H7 (cell line): ENCODE measurements at regions not wholly inside any gene's neighbourhood (a gene's known extent, or its start where the extent isn't known, plus 50 kb on each side); places are given as distances from the start of the nearest gene placed in this dataset.
A peak's percentile ranks its signal among the peaks of the same experiment; 100 is the strongest.
"Not testable (repeated sequence)": the region's sequence is repeated elsewhere in the genome, so short reads cannot be mapped to it uniquely, and the experiment has no call there.

ENCODE experiments used
- DNase-seq: peaks from one replicate; pipeline ENCODE4 v3.0.0; 2012
- H3K27me3 ChIP-seq: 2 replicates; pipeline ENCODE4 v1.6.0; 2011; ENCODE audit warnings: mild to moderate bottlenecking, low read length; ENCODE audit not compliant: control insufficient read depth, insufficient read depth
- H3K36me3 ChIP-seq: replicated peaks from 2 replicates; pipeline ENCODE4 v1.5.1; 2011; ENCODE audit warnings: low read length; ENCODE audit not compliant: control insufficient read depth, insufficient read depth
- H3K4me3 ChIP-seq: 2 replicates; pipeline ENCODE4 v1.5.1; 2011; ENCODE audit warnings: low read depth, mild to moderate bottlenecking, control low read depth, low read length, moderate library complexity; ENCODE audit not compliant: insufficient read depth

DNA sequence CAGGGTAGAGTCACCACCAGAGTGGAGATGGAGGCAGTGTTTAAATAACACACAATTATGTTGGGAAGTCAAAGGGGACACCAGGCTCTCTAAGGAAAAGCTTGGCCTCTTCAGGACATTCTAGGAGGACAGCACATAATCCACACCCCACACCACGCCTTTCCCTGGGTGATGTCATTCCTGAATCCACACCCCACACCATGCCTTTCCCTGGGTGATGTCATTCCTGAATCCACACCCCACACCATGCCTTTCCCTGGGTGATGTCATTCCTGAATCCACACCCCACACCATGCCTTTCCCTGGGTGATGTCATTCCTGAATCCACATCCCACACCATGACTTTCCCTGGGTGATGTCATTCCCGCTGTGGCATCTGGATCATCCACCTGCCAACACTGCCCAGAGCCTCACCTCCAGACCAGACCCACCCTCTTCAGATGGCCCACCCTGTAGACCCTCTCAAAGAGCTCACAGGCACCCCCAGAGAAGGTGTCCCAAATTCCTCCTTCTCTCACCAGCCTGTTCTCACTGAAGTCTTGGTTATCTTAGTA, 541.5 kb upstream of the B3GAT1 start:
- not testable (repeated sequence) for H3K36me3 ChIP-seq, H3K27me3 ChIP-seq, H3K4me3 ChIP-seq, DNase-seq

DNA sequence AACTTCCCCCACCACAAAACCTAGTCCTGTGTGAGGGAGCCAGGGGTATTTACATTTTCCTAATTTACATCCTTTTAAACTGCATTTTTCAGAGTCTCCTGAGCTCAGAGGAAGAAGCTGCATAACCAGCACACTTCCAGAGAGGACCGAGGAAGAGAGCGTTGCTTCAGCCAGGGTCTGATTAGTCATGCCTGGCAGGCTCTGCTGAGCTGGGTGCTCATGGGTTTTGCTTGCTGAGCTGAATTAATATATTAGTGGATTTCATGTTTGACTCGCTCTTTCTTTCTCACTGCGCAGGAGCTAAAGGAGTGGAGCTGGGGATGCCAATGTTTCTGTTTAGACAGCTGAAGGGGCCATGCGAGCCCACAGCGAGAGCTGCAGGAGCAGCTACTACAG, 539.3 kb upstream of the B3GAT1 start:
- no peak overlapping the region for H3K4me3 ChIP-seq
- no peaks in the 10 kb centered on the region for H3K36me3 ChIP-seq
- peak; percentile 39 for DNase-seq
- no peaks in the 10 kb centered on the region; the same call in 1 of the 2 replicates for H3K27me3 ChIP-seq

DNA sequence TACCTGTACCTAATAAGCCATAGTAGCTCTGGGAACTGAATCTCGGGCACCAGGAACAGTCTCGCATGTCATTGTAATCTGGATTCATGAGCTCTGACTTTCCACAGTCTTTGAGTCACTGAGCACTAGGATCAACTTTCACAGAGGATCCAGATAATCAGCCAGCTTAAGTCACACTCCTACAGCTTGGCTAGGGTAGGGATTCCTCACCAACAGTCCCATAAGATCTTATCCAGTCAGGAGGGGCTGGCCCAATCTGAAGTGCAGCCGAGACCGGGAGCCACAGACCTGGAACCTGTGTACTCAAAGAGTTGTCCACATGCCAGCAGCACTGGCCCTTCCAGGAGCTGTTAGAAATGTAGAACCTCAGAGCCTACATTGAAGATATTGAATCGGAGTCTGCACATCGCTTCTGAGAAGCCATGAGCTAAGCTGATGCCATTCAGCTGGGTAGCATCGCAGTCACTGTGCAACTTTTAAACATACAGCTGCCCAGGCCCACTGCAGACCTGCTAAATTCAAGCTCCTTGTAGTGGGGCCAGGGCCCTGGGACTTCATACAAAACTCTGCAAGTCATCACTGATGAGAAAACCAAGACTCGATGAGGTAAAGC, 538.8 kb upstream of the B3GAT1 start:
- H3K4me3 ChIP-seq = no peak overlapping the region
- no peak for DNase-seq
- no peaks in the 10 kb centered on the region; the same call in 1 of the 2 replicates for H3K27me3 ChIP-seq

DNA sequence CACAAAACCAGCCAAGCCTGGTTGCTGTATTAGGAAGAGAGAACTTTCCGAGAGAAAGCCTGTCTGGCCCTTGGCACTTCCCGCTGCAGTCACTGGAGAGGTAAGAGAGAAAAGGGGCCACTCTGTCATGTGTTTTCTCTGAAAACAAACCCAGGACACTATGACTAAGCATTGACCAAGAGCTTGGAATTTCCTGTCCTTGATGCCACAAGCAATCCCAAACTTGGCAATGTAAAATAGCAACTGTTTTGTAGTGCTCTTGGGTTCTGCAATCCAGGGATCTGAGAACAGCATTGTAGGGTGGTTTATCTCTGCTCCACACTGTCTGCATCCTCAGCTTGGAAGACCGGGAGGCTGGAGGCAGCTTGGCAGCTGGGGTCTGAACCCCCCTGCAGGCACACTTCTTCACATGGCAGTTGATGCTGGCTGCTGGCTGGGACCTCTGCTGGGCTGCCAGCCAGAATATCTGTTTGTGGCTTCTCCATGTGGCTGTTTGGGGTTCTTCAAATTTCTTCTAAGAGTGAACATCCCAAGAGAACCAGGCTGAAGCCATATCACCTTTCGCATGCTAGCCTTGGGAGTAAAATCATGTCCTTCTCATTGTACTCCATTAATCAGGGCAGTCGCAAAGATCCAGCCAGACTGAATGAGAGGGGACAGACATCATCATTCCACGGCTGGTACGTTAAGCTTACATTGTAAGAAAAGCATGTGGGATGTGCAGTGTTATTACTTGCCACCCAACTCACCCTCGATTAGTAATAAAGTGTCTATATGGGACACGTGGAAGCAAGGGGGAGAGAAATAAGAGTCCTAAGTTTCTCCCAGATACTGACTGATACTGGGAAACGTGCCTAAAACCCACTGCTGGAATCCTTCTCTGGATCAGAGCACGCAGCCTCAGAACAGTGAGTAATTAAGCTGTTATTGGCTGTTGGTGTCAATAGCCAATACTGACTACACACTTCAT, 537.4 kb upstream of the B3GAT1 start:
- no peaks in the 10 kb centered on the region for H3K36me3 ChIP-seq
- no peak for DNase-seq
- H3K4me3 ChIP-seq = no peak overlapping the region
- no peaks in the 10 kb centered on the region; the same call in 1 of the 2 replicates for H3K27me3 ChIP-seq

More for the DNA sequence above, 538.8 kb upstream of the B3GAT1 start:
- no peaks in the 10 kb centered on the region for H3K36me3 ChIP-seq

DNA sequence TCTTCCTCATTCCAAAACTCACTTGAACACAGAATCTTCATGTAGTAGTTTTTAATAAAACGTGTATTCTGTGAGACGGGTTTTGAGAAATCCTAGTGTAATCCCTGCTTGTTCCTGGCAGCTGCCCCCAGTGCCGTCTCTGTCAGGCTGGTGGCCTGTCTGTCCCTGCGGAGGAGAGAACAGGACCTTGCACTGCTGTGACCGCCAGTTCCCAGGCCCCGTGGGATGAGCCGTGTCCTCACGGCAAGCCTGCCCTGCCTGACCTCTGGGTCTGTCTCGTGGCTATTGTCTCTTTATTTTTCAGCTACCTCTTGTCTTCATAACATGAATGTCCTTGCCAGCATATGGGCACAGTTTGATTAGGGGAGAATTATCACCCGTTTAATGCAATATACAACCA, 535.5 kb upstream of the B3GAT1 start:
- DNase-seq = no peak
- Histone ChIP-seq H3K4me3 (no peak overlapping the region), H3K36me3 (no peaks in the 10 kb centered on the region), H3K27me3 (no peaks in the 10 kb centered on the region; the same call in 1 of the 2 replicates)

DNA sequence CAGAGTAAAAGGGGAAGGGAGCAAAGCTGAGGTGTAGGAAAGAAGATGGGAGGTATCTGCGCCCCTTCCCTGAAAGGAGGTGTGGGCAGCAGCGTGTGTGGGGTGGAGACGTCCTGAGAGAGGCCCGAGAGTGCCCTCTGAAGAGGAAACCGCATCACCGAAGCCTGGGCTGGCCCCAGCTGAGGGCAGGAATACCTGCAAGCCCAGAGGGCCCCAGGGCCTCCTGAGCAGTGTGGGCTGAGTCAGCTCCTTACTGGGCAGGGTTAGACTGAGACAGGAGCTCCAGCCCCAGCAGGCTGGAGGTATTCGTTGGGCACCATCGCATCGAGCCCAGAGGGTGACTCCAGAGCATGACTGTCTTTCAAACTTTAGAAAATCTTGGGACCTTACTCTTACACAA, 534.0 kb upstream of the B3GAT1 start:
- H3K36me3 ChIP-seq = no peaks in the 10 kb centered on the region
- no peaks in the 10 kb centered on the region; the same call in 1 of the 2 replicates for H3K27me3 ChIP-seq
- H3K4me3 ChIP-seq = no peak overlapping the region
- peak; percentile 75 for DNase-seq

DNA sequence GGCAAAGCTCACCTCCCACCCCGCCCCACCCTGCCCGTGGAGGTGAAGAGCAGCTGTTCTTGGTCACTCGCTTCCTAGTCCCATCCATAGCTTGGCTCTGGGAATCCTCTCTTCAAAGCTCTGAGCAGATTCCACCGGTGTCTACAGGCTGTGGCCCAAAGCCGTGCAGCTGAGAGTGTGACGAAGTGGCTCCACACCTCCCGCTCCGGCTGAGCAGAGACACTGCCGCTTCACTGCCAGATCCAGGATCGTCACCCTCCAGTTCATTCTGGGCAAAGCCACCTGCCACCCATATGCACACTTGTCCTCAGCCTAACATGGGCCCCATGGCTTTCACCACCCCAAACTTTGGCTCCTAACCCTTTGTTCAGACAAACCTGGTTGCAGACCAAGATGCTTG, 532.9 kb upstream of the B3GAT1 start:
- H3K27me3 ChIP-seq = no peaks in the 10 kb centered on the region; the same call in 1 of the 2 replicates
- no peak for DNase-seq

DNA sequence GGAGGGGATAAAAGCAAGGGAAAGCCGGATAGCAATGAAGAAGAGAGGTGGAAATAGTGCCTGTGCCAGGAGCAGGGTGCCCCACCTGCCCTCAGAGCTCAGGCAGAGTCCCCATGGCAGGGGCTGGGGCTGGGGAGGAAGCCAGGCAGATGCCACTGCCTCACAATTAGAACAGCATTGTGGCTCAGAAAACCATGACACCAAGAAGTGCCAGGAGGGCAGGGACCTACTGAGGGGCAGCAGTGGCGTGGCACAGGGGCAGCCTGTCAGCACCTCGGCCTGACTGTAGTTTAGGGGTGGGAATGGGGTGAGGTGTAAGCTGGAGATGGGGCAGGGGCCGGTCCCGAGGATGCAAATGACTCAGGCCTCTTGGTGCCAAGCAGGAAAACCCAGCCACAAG, 532.1 kb upstream of the B3GAT1 start:
- Histone ChIP-seq H3K27me3 (no peaks in the 10 kb centered on the region; the same call in 1 of the 2 replicates), H3K36me3 (no peaks in the 10 kb centered on the region), H3K4me3 (no peak overlapping the region)
- no peak for DNase-seq

More for the DNA sequence above, 532.9 kb upstream of the B3GAT1 start:
- Histone ChIP-seq H3K36me3 (no peaks in the 10 kb centered on the region), H3K4me3 (no peak overlapping the region)

DNA sequence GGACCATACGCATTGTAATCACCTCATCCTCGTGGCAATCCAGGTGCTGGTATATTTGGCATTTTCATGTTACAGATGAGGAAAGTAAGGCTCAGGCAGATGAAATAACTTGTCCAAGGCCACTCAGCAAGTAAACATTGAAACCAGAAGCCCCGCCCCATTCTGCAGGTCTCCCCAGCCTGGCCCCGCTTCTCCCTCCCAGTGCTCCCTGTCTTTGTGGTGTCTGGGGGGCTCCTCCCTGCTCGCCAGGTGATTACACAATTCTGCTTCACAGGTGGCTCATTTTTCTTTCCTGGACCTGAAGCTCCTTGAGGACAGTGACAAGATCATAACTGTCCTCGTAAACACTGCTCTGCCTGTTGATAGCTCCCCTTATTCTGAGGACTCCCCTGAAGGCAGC, 531.5 kb upstream of the B3GAT1 start:
- H3K27me3 ChIP-seq = no peaks in the 10 kb centered on the region; the same call in 1 of the 2 replicates
- H3K4me3 ChIP-seq = no peak overlapping the region
- no peaks in the 10 kb centered on the region for H3K36me3 ChIP-seq
- no peak for DNase-seq

DNA sequence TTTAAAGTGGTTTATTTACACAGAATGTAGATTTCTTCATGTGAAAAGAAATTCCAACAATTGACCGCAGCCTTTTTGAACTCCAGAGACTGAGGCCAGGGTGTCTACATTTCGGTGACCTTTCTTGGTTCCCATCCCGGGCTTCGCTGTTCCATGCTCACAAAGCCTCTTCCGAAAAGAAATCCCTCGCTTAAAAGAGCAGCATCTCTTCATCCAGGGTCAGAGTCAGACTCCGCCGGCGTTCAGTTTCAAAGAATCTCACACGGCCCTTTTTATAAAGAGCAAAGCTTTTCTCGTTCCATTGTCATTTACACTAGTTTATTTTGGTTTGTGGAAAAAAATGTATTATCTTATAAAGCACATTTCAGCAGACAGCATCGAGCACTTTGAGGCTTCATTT, 530.6 kb upstream of the B3GAT1 start:
- Histone ChIP-seq H3K36me3 (no peaks in the 10 kb centered on the region), H3K4me3 (no peak overlapping the region), H3K27me3 (no peaks in the 10 kb centered on the region; the same call in 1 of the 2 replicates)
- DNase-seq = peak; percentile 46

DNA sequence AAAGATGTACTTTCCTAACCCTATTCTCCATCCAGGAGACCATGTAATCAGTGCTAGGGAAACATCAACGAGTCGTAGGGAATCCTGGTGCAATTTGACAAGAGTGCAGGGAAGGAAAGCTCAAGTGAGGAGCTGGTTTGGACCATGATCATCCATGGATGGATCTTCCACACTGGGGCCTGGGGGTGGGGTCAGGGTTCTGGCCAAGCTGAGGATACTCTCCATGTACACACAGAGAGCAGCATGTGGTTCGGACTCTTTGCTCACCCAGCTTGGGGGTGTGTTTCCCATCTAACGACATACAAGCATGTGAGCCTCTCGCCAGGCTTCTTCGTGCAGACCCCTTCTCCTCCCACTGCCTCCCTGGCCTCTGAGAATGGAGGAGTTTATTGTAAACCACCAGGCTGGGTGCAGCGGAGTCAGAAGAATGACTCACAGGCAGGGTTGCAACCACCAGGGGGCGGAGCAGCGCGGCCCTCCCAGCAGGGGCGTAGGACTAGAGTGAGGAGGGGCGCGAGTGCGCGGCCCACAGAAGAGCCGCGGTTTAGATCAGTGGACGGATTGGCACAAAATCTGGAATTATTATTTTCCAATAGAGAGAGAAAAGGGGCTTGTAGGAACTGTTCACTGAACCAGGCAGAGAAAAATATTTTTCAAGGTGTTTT, 530.0 kb upstream of the B3GAT1 start:
- H3K27me3 ChIP-seq, H3K36me3 ChIP-seq, H3K4me3 ChIP-seq: not testable (repeated sequence)
- peak; percentile 89 for DNase-seq

DNA sequence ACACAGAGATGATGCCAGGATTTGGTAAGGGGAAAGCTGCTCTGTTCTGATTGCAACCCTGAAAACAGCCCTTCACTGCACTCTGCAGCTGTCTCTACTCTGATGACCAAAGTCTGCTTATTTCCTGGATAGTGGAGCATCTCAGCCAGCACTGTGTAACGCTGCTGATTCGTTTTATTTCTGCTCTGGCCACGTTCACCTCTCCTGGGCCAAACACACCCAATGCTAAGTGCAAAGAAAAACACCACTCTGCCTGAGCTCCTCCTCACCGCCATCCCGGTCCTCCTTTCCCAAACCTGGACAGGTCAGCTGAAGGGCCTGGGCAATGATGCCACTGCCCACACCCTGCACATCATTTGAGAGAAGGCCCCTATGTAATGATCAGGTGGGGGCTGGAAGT, 529.3 kb upstream of the B3GAT1 start:
- no peak overlapping the region for H3K4me3 ChIP-seq
- H3K27me3 ChIP-seq = no peaks in the 10 kb centered on the region
- DNase-seq = no peak

DNA sequence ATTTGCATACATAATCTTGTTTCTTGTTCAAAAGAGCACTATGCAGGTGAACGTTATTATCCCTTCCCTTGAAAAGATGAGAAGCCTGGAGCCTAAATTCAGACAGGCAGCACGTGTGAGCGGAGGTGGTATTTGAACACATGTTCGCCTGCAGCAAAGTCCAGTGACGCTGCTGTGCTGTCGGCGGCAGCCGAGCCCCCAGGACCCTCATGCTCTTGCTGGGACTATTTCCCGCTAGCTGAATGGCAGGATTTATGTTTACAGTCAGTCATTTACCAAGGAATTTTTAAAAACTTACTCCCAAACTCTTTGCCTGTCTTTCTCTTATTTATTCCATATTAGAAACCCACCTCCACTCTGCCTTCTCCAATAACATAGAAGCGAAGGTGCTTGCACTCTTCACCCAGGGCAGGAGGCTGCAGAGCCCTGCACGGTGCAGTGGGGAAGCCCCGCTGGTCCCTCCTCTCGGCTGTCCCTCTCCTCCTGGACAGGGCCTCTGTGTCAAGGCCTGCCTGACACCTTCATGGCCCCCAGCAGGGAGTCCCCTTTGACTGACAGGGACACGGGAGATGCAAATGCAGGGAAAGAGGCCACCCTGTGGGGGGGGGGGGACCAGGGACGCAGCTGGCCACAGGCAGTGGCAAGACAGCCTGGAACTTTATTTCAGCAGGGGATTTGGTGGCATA, 528.5 kb upstream of the B3GAT1 start:
- DNase-seq = peak; percentile 55
- Histone ChIP-seq H3K27me3 (no peaks in the 10 kb centered on the region), H3K4me3 (no peak overlapping the region), H3K36me3 (no peaks in the 10 kb centered on the region)

More for the DNA sequence above, 529.3 kb upstream of the B3GAT1 start:
- no peaks in the 10 kb centered on the region for H3K36me3 ChIP-seq

DNA sequence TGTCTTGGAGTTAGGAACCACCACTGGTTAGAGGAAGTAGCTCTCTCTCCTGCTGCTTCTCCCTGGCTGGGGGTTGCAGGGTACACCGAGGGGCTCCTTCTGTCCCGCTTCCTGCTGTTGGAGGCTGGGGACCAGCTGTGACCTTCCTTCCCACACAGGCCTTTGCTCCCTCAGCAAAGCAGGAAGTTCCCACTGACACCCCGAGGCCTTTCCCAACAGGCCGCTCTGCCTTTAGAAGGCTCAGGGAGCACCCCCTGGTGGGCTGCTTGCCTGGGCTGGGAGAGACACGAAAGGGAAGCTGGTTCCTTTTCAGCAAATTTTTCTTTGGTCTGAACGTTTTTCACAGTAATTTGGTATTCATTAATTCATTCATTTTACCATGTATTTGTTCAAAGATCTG, 527.9 kb upstream of the B3GAT1 start:
- Histone ChIP-seq H3K27me3 (no peaks in the 10 kb centered on the region), H3K4me3 (no peak overlapping the region), H3K36me3 (no peaks in the 10 kb centered on the region)
- peak; percentile 48 for DNase-seq
